ENCODE measurements at regions not wholly inside any gene's neighbourhood (a gene's known extent, or its start where the extent isn't known, plus 50 kb on each side); places are given as distances from the start of the nearest gene placed in this dataset.

DNA sequence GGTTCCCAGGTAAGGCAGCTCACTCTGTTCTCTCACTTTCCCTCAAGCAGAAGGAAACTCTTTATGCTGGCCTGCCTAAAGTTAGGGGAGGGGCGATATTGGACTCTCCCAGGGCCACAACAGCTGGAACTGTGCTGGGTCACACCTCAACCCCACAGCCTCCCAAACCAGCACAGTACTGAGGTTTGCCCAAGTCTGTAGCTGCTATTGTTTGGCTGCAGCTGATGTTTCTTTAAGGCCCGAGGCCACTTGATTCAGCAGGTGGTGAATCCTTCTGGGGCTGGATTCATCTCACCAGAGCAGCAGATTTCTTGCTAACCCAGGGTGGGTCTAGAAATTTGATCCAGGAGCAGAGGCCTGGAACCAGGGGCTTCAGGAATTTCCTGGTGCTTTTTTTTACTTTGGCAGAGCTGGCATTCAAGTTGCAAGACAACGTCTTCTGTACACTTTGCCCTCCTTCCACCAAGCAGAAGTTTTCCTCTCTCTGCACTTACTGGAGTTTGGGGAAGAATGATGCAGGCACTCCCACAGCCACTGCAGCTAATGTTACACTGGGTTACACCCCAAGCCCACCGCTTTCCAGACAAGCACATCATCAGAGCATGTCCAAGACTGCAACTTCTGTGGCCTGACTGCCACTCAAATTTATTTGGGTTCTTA is 544.7 kb upstream of the NDST4 start:
- no peak overlapping the region for H3K27ac ChIP-seq
- DNase-seq: no peak
- H3K36me3 ChIP-seq: no peaks in the 10 kb centered on the region
- no peak overlapping the region for H3K4me3 ChIP-seq
- no peaks in the 10 kb centered on the region for H3K27me3 ChIP-seq
- TF ChIP-seq, protein P1, sequence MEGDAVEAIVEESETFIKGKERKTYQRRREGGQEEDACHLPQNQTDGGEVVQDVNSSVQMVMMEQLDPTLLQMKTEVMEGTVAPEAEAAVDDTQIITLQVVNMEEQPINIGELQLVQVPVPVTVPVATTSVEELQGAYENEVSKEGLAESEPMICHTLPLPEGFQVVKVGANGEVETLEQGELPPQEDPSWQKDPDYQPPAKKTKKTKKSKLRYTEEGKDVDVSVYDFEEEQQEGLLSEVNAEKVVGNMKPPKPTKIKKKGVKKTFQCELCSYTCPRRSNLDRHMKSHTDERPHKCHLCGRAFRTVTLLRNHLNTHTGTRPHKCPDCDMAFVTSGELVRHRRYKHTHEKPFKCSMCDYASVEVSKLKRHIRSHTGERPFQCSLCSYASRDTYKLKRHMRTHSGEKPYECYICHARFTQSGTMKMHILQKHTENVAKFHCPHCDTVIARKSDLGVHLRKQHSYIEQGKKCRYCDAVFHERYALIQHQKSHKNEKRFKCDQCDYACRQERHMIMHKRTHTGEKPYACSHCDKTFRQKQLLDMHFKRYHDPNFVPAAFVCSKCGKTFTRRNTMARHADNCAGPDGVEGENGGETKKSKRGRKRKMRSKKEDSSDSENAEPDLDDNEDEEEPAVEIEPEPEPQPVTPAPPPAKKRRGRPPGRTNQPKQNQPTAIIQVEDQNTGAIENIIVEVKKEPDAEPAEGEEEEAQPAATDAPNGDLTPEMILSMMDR (IDR thresholded peaks at IDR 0.05): no peak
- TF ChIP-seq POLR2A (IDR thresholded peaks at IDR 0.05): no peak
- H3K4me1 ChIP-seq: no peaks in the 10 kb centered on the region
- no peak for ATAC-seq
- intact Hi-C loops (cut with DNase I): no loop called here
- peaks cover 0 to 8% (median 0%) of the 10 kb centered on the region in 12 donors for H3K9me3 ChIP-seq
- WGBS, 4 donors: 64 to 74% (median 73%) methylated on average over 4 of the region's 4 CpGs

DNA sequence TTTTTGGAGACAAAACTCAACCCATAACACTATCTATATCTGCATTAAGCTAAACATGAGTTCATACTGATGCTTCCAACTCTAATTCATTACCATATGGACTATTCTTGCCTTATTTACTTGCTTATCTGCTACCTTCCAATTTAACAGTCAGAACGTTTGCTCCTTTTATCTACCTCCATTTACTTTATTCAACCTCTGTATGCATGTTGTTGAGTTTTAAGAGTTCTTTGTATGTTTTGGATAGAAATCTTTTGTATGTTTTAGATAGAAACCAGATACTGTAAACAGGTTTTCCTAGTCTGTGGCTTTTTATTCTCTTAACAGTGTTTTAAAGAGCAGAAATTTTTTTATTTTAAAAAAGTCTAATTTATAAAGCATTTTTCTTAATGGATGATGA is 542.2 kb upstream of the NDST4 start:
- intact Hi-C loops (cut with DNase I): no loop called here
- H3K4me3 ChIP-seq: no peak overlapping the region
- H3K9me3 ChIP-seq: peaks cover 0 to 8% (median 0%) of the 10 kb centered on the region in 12 donors
- DNase-seq: no peak
- H3K4me1 ChIP-seq: no peaks in the 10 kb centered on the region
- no peaks in the 10 kb centered on the region for H3K27me3 ChIP-seq
- WGBS, 4 donors: 45 to 53% (median 51%) methylated on average over 1 of the region's 1 CpG
- H3K36me3 ChIP-seq: no peaks in the 10 kb centered on the region
- ATAC-seq: no peak
- TF ChIP-seq, protein P1 (IDR thresholded peaks at IDR 0.05): no peak
- no peak for TF ChIP-seq POLR2A (IDR thresholded peaks at IDR 0.05)
- H3K27ac ChIP-seq: no peak overlapping the region

DNA sequence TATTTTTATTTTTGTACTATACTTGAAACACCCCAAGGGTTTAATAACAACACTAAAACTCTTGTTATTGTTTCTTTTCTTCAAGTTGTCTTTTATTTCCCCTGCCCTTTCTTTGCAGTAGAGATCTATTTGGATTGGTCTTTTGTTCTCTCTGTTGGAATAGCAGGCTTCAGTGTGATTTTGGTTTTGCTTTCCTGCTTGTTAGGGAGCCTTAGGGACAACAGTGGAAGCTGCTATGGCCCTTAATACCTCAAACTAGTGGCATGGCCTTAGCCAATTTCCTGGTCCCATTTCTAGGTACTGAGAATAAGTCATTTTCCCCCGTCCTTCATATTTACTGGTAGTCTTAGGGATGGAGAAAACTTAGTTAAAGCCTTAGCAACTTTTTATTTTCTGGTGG is 535.4 kb upstream of the NDST4 start:
- H3K4me3 ChIP-seq: no peak overlapping the region
- H3K4me1 ChIP-seq: no peaks in the 10 kb centered on the region
- DNase-seq: no peak
- TF ChIP-seq, protein P1 (IDR thresholded peaks at IDR 0.05): no peak
- TF ChIP-seq POLR2A (IDR thresholded peaks at IDR 0.05): no peak
- H3K27me3 ChIP-seq: no peaks in the 10 kb centered on the region
- no peaks in the 10 kb centered on the region for H3K36me3 ChIP-seq
- WGBS, 4 donors: 52 to 82% (median 66%) methylated on average over 1 of the region's 1 CpG
- no peak overlapping the region for H3K27ac ChIP-seq
- no peaks in the 10 kb centered on the region for H3K9me3 ChIP-seq
- ATAC-seq: no peak
- intact Hi-C loops (cut with DNase I): no loop called here

DNA sequence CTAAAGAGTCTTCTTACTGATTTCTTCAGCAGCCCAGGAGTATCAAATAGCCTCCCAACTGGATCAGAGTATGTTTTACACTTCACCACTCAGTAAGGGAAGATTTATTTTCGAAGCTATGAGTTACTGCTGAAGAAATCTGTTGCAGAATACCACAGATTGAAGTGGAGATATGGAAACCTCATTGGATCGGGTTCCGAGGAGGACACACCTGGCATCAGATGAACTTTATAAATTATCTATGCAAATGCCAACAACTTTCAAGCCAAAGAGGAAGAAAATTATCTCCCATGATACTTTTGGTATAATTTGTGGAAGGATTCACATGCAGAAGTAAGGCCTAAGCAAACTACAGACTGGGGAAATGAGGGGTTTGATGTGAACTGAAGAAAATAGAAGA is 515.9 kb upstream of the NDST4 start:
- WGBS, 4 donors: 58 to 80% (median 65%) methylated on average over 3 of the region's 3 CpGs
- Histone ChIP-seq H3K27me3 (no peaks in the 10 kb centered on the region), H3K4me3 (no peak overlapping the region), H3K4me1 (no peaks in the 10 kb centered on the region), H3K27ac (no peak overlapping the region), H3K9me3 (no peaks in the 10 kb centered on the region), H3K36me3 (no peaks in the 10 kb centered on the region)
- no peak for TF ChIP-seq POLR2A (IDR thresholded peaks at IDR 0.05)
- TF ChIP-seq, protein P1 (IDR thresholded peaks at IDR 0.05): no peak
- ATAC-seq: no peak
- DNase-seq: no peak
- intact Hi-C loops (cut with DNase I): no loop called here

Measured in heart left ventricle (tissue), 16 donors.